ENCODE measurements at regions not wholly inside any gene's neighbourhood (a gene's known extent, or its start where the extent isn't known, plus 50 kb on each side); places are given as distances from the start of the nearest gene placed in this dataset.

- peaks cover 83% of the 10 kb centered on the region for H3K79me2 ChIP-seq (replicated peaks; ENCODE audit: insufficient read depth)
- H3K4me1 Mint-ChIP-seq = peaks cover 57% of the 10 kb centered on the region
- H3K9me2 ChIP-seq (ENCODE audit: insufficient read depth) = no peaks in the 10 kb centered on the region
- H3K4me1 ChIP-seq (ENCODE audit: insufficient read depth) = peaks cover 74% of the 10 kb centered on the region
- H3K27me3 ChIP-seq (ENCODE audit: insufficient read depth) = no peaks in the 10 kb centered on the region
- peaks cover 6% of the 10 kb centered on the region; the same call in 1 of the 2 replicates for H4K20me1 ChIP-seq (replicated peaks; ENCODE audit: insufficient read depth)
- H2AFZ ChIP-seq = no peak overlapping the region
- H3F3A ChIP-seq (replicated peaks; ENCODE audit: low read depth) = no peaks in the 10 kb centered on the region; the same call in 1 of the 2 replicates
- H3K27ac ChIP-seq (ENCODE audit: low read depth) = no peak overlapping the region
- DNase-seq (ENCODE audit: low spot score) = no peak
- H3K4me3 ChIP-seq = peak overlapping the region; percentile 87
- no peak overlapping the region for H3K27ac Mint-ChIP-seq
- peak overlapping the region; percentile 78 for H3K4me2 ChIP-seq
- H3K36me3 ChIP-seq (ENCODE audit: insufficient read depth) = no peaks in the 10 kb centered on the region
- no peak for ATAC-seq
- peaks cover 12% of the 10 kb centered on the region for H3K27me3 Mint-ChIP-seq (ENCODE audit: insufficient read depth, low read depth, poor library complexity)
- TF ChIP-seq CREB1 (CRISPR knock-in tag; IDR thresholded peaks at IDR 0.05; ENCODE audit: low read depth) (no peak), POLR2AphosphoS5 (IDR thresholded peaks at IDR 0.05; ENCODE audit: low read depth) (no peak), CTCF (conservative IDR thresholded peaks at IDR 0.05; ENCODE audit: low read depth in 2 of 2) (no peak), REST (IDR thresholded peaks at IDR 0.05; ENCODE audit: unreplicated experiment) (no peak)
- H3K36me3 Mint-ChIP-seq (ENCODE audit: low read depth) = no peaks in the 10 kb centered on the region
- peak overlapping the region; percentile 99 for H3K4me3 Mint-ChIP-seq
- no peaks in the 10 kb centered on the region; the same call in 2 of the 3 replicates for H3K9me3 Mint-ChIP-seq
Observed at GRCh38 chr6:56841381-56841749, 113.5 kb upstream of the BEND6 start.

GRCh38 chr6:56840467-56841380, 114.2 kb upstream of the BEND6 start:
- no peaks in the 10 kb centered on the region for H3K27me3 ChIP-seq (ENCODE audit: insufficient read depth)
- H3K27ac ChIP-seq (ENCODE audit: low read depth) = no peak overlapping the region
- no peak overlapping the region for H2AFZ ChIP-seq
- H3K27me3 Mint-ChIP-seq (ENCODE audit: insufficient read depth, low read depth, poor library complexity) = peaks cover 12% of the 10 kb centered on the region
- H3K4me1 ChIP-seq (ENCODE audit: insufficient read depth) = peaks cover 67% of the 10 kb centered on the region
- ATAC-seq = no peak
- H3K36me3 Mint-ChIP-seq (ENCODE audit: low read depth) = no peaks in the 10 kb centered on the region
- H3K4me3 Mint-ChIP-seq = peak overlapping the region; percentile 99
- no peaks in the 10 kb centered on the region; the same call in 1 of the 2 replicates for H3F3A ChIP-seq (replicated peaks; ENCODE audit: low read depth)
- no peaks in the 10 kb centered on the region; the same call in 2 of the 3 replicates for H3K9me3 Mint-ChIP-seq
- peak overlapping the region; percentile 10; the same call in 1 of the 2 replicates for H3K27ac Mint-ChIP-seq
- DNase-seq (ENCODE audit: low spot score) = no peak
- H3K36me3 ChIP-seq (ENCODE audit: insufficient read depth) = no peaks in the 10 kb centered on the region
- H3K4me2 ChIP-seq = peak overlapping the region; percentile 78
- peaks cover 9% of the 10 kb centered on the region; the same call in 1 of the 2 replicates for H4K20me1 ChIP-seq (replicated peaks; ENCODE audit: insufficient read depth)
- peaks cover 57% of the 10 kb centered on the region for H3K4me1 Mint-ChIP-seq
- no peaks in the 10 kb centered on the region for H3K9me2 ChIP-seq (ENCODE audit: insufficient read depth)
- H3K4me3 ChIP-seq = peak overlapping the region; percentile 87
- H3K79me2 ChIP-seq (replicated peaks; ENCODE audit: insufficient read depth) = peaks cover 83% of the 10 kb centered on the region
- TF ChIP-seq EZH2phosphoT487 (IDR thresholded peaks at IDR 0.05; ENCODE audit: unreplicated experiment) = no peak
- TF ChIP-seq ZNF331 (CRISPR knock-in tag; IDR thresholded peaks at IDR 0.05; ENCODE audit: low read depth) = no peak
- no peak for TF ChIP-seq ZNF114 (CRISPR knock-in tag; IDR thresholded peaks at IDR 0.05)
- TF ChIP-seq ETS1 (IDR thresholded peaks at IDR 0.05) = no peak
- no peak for TF ChIP-seq STAT1 (IDR thresholded peaks at IDR 0.05; ENCODE audit: unreplicated experiment)
- TF ChIP-seq JUNB (IDR thresholded peaks at IDR 0.05; ENCODE audit: unreplicated experiment) = no peak

All from GM23338 (cell line).